Globus pallidus (tissue), 1 donor: ENCODE measurements at regions not wholly inside any gene's neighbourhood (a gene's known extent, or its start where the extent isn't known, plus 50 kb on each side); places are given as distances from the start of the nearest gene placed in this dataset.

ENCODE experiments used
- DNase-seq: peaks from one replicate; pipeline ENCODE4 v3.0.0-alpha.2; 2015; ENCODE audit warnings: low spot score

- DNase-seq = no peak
Observed at GRCh38 chr3:153658136-153658535, 463.1 kb upstream of the ARHGEF26 start.

GRCh38 chr3:153666991-153667740 lies 454.0 kb upstream of the ARHGEF26 start:
- DNase-seq = no peak

GRCh38 chr3:153669527-153669926 lies 451.7 kb upstream of the ARHGEF26 start:
- no peak for DNase-seq

- no peak for DNase-seq
Observed at GRCh38 chr3:153670577-153670976, 450.6 kb upstream of the ARHGEF26 start.

GRCh38 chr3:153673853-153674252 lies 447.3 kb upstream of the ARHGEF26 start:
- no peak for DNase-seq

- DNase-seq = no peak
Observed at GRCh38 chr3:153679714-153680113, 441.5 kb upstream of the ARHGEF26 start.

GRCh38 chr3:153680526-153680925 lies 440.7 kb upstream of the ARHGEF26 start:
- DNase-seq = no peak

GRCh38 chr3:153681057-153681456 lies 440.1 kb upstream of the ARHGEF26 start:
- DNase-seq = no peak

- no peak for DNase-seq
Observed at GRCh38 chr3:153688301-153689120, 432.7 kb upstream of the ARHGEF26 start.

GRCh38 chr3:153693207-153693606 lies 428.0 kb upstream of the ARHGEF26 start:
- no peak for DNase-seq

- no peak for DNase-seq
Observed at GRCh38 chr3:153702106-153702505, 419.1 kb upstream of the ARHGEF26 start.

GRCh38 chr3:153704115-153704514 lies 417.1 kb upstream of the ARHGEF26 start:
- no peak for DNase-seq

GRCh38 chr3:153706706-153707105 lies 414.5 kb upstream of the ARHGEF26 start:
- no peak for DNase-seq

- no peak for DNase-seq
Observed at GRCh38 chr3:153714016-153714415, 407.2 kb upstream of the ARHGEF26 start.

GRCh38 chr3:153714588-153715290 lies 406.5 kb upstream of the ARHGEF26 start:
- DNase-seq = no peak

- DNase-seq = no peak
Observed at GRCh38 chr3:153722157-153722556, 399.0 kb upstream of the ARHGEF26 start.

- DNase-seq = no peak
Observed at GRCh38 chr3:153731071-153731470, 390.1 kb upstream of the ARHGEF26 start.

- no peak for DNase-seq
Observed at GRCh38 chr3:153734777-153735551, 386.2 kb upstream of the ARHGEF26 start.

GRCh38 chr3:153740109-153740508 lies 381.1 kb upstream of the ARHGEF26 start:
- no peak for DNase-seq

- no peak for DNase-seq
Observed at GRCh38 chr3:153744889-153745288, 376.3 kb upstream of the ARHGEF26 start.

- no peak for DNase-seq
Observed at GRCh38 chr3:153746211-153746610, 375.0 kb upstream of the ARHGEF26 start.

GRCh38 chr3:153749070-153749610 lies 372.1 kb upstream of the ARHGEF26 start:
- no peak for DNase-seq
